IMR-90 (cell line): ENCODE measurements at regions not wholly inside any gene's neighbourhood (a gene's known extent, or its start where the extent isn't known, plus 50 kb on each side); places are given as distances from the start of the nearest gene placed in this dataset.

ENCODE experiments used
- BHLHE40 ChIP-seq: fragments of 150-350 bp; IDR thresholded peaks from 2 replicates; pipeline ENCODE4 v1.6.1; 2016; ENCODE audit warnings: mild to moderate bottlenecking, low read depth, low read length
- CEBPB ChIP-seq: IDR thresholded peaks from 2 replicates; pipeline ENCODE4 v1.6.1; 2012; ENCODE audit warnings: low read depth, low read length, improper control_type of control experiment
- CHD1 ChIP-seq: IDR thresholded peaks from 2 replicates; pipeline ENCODE4 v1.6.1; 2012; ENCODE audit warnings: low read depth, low read length, improper control_type of control experiment
- MAFK ChIP-seq: IDR thresholded peaks from 2 replicates; pipeline ENCODE4 v1.6.1; 2012; ENCODE audit warnings: low read depth, low read length, improper control_type of control experiment
- POLR2A ChIP-seq: IDR thresholded peaks from 2 replicates; pipeline ENCODE4 v1.6.1; 2012; ENCODE audit warnings: mild to moderate bottlenecking, low read depth, low read length
- RAD21 ChIP-seq: IDR thresholded peaks from 2 replicates; pipeline ENCODE4 v1.6.1; 2012; ENCODE audit warnings: low read length, improper control_type of control experiment
- RCOR1 ChIP-seq: IDR thresholded peaks from 2 replicates; pipeline ENCODE4 v1.6.1; 2012; ENCODE audit warnings: mild to moderate bottlenecking, low read length, improper control_type of control experiment; ENCODE audit not compliant: insufficient replicate concordance
- RFX5 ChIP-seq: IDR thresholded peaks from 2 replicates; pipeline ENCODE4 v1.8.0; 2012; ENCODE audit warnings: low read depth, mild to moderate bottlenecking, low read length, moderate library complexity
- SMC3 ChIP-seq: fragments of 150-350 bp; IDR thresholded peaks from 2 replicates; pipeline ENCODE4 v1.6.1; 2016; ENCODE audit warnings: low read depth, mild to moderate bottlenecking, antibody characterized with exemption, low read length, moderate library complexity
- TF ChIP-seq, protein P1 (sequence below): fragments of 150-350 bp; IDR thresholded peaks from 2 replicates; pipeline ENCODE4 v1.6.1; 2017; ENCODE audit warnings: mild to moderate bottlenecking, antibody characterized with exemption, low read length, low read depth
- TF ChIP-seq, protein P2 (sequence below): conservative IDR thresholded peaks from 2 replicates; pipeline ENCODE4 v1.5.1; 2012; ENCODE audit warnings: mild to moderate bottlenecking, low read depth, low read length, improper control_type of control experiment
- TF ChIP-seq, protein P3 (sequence below): fragments of 150-350 bp; IDR thresholded peaks from 2 replicates; pipeline ENCODE4 v1.6.1; 2016; ENCODE audit warnings: low read depth, mild to moderate bottlenecking, low read length, moderate library complexity, borderline replicate concordance

DNA sequence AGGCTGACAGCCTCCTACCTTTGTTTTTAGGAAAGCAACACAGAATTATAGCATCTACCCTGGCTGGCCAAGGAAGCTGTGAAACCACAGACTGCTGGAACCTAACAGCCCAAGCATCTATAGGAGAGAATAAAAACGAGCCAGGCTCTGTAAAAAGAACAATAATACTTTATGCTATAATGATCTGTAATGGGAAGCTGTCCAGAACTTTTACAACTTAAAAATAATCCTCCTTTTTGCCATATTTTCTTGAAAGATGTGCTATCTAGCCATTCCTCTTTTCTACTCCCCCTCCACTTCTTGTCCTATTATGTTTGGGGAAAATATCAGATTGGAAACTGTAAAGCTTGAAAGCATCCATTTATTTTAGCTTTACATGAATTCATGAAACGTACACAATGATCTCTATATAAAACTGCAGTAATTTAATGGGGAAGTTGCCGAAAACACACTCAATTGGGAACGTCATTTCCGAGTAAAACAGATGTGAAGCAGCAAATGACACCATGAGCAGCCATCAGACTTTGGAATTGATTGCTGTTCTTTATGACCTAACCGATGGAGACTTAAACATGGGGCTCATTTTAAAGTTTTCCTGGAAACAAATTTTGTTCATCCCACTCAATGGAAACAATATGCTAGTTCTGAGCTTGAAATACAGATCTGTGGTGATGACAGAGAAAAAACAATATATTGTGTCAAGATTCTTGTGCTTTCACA lies 450.3 kb upstream of the CLINT1 start:
- TF ChIP-seq, protein P1, sequence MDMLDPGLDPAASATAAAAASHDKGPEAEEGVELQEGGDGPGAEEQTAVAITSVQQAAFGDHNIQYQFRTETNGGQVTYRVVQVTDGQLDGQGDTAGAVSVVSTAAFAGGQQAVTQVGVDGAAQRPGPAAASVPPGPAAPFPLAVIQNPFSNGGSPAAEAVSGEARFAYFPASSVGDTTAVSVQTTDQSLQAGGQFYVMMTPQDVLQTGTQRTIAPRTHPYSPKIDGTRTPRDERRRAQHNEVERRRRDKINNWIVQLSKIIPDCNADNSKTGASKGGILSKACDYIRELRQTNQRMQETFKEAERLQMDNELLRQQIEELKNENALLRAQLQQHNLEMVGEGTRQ = no peak
- TF ChIP-seq, protein P2, sequence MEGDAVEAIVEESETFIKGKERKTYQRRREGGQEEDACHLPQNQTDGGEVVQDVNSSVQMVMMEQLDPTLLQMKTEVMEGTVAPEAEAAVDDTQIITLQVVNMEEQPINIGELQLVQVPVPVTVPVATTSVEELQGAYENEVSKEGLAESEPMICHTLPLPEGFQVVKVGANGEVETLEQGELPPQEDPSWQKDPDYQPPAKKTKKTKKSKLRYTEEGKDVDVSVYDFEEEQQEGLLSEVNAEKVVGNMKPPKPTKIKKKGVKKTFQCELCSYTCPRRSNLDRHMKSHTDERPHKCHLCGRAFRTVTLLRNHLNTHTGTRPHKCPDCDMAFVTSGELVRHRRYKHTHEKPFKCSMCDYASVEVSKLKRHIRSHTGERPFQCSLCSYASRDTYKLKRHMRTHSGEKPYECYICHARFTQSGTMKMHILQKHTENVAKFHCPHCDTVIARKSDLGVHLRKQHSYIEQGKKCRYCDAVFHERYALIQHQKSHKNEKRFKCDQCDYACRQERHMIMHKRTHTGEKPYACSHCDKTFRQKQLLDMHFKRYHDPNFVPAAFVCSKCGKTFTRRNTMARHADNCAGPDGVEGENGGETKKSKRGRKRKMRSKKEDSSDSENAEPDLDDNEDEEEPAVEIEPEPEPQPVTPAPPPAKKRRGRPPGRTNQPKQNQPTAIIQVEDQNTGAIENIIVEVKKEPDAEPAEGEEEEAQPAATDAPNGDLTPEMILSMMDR = no peak
- TF ChIP-seq POLR2A (no peak), SMC3 (no peak), CEBPB (no peak), RCOR1 (no peak), BHLHE40 (no peak), RFX5 (no peak), RAD21 (no peak), MAFK (no peak), CHD1 (no peak)
- TF ChIP-seq, protein P3, sequence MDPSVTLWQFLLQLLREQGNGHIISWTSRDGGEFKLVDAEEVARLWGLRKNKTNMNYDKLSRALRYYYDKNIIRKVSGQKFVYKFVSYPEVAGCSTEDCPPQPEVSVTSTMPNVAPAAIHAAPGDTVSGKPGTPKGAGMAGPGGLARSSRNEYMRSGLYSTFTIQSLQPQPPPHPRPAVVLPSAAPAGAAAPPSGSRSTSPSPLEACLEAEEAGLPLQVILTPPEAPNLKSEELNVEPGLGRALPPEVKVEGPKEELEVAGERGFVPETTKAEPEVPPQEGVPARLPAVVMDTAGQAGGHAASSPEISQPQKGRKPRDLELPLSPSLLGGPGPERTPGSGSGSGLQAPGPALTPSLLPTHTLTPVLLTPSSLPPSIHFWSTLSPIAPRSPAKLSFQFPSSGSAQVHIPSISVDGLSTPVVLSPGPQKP = no peak
